GM12878 (cell line): ENCODE measurements at regions not wholly inside any gene's neighbourhood (a gene's known extent, or its start where the extent isn't known, plus 50 kb on each side); places are given as distances from the start of the nearest gene placed in this dataset.

ENCODE experiments used
- ATAC-seq: fragments of 200-7000 bp; cut with Tn5 transposase; 3 replicates; pipeline ENCODE4 v1.9.1; 2020; ENCODE audit warnings: mild to moderate bottlenecking, moderate library complexity
- BruUV-seq: library from RNA; stranded (reverse); fragments of 400-500 nt; replicated peaks from 2 replicates; lab custom pipeline; 2021; lab: Mats Ljungman, UMichigan
- CTCF ChIA-PET: fragments of 300-600 bp; sonication (Branson Sonifier 250); formaldehyde crosslinking; extraction: SDS; loops from one replicate; lab custom pipeline; 2021; ENCODE audit warnings: inconsistent platforms; lab: Yijun Ruan, JAX
- POLR2A ChIA-PET: fragments of 350-600 bp; formaldehyde crosslinking; extraction: SDS; loops from one replicate; lab custom pipeline; 2021; ENCODE audit warnings: inconsistent platforms; lab: Charles Lee
- RAD21 ChIA-PET: fragments of 300-600 bp; sonication (Branson Sonifier 250); formaldehyde crosslinking; loops from one replicate; lab custom pipeline; 2023; ENCODE audit warnings: antibody characterized with exemption; ENCODE audit not compliant: unreplicated experiment; lab: Charles Lee
- SMC1A ChIA-PET: fragments of 300-600 bp; sonication (Branson Sonifier 250); formaldehyde crosslinking; loops from one replicate; lab custom pipeline; 2023; ENCODE audit not compliant: unreplicated experiment, uncharacterized antibody; lab: Charles Lee
- DNase-seq: peaks from one replicate; pipeline ENCODE4 v3.0.0-alpha.2; 2011; ENCODE audit warnings: low read depth, low spot score
- FAIRE-seq: peaks from 3 replicates; lab custom pipeline; 2011; peaks lifted over from hg19 to GRCh38; lab: Jason Lieb, UNC
- H2AFZ ChIP-seq: 2 replicates; pipeline ENCODE4 v1.6.0; 2011; ENCODE audit warnings: low read depth, low read length, control low read depth; ENCODE audit not compliant: control insufficient read depth
- H3K27ac ChIP-seq: 2 replicates; pipeline ENCODE4 v1.5.1; 2011; ENCODE audit warnings: control low read depth; ENCODE audit not compliant: control insufficient read depth, insufficient read depth
- H3K27me3 ChIP-seq, 2 experiments: replicated peaks in 1 of 2; 2 replicates each; pipeline versions ENCODE4 v1.6.0 to v1.6.1; 2011; ENCODE audit warnings: low read length in 1 of 2; ENCODE audit not compliant: control insufficient read depth in 2 of 2, insufficient read depth in 2 of 2
- H3K36me3 ChIP-seq, 2 experiments: 2 replicates each; pipeline ENCODE4 v1.5.1; 2011; ENCODE audit warnings: low read length in 1 of 2; ENCODE audit not compliant: control insufficient read depth in 2 of 2, insufficient read depth in 2 of 2
- H3K4me1 ChIP-seq: 2 replicates; pipeline ENCODE4 v1.6.1; 2011; ENCODE audit warnings: mild to moderate bottlenecking, low read length, moderate library complexity, mixed read lengths; ENCODE audit not compliant: control insufficient read depth, insufficient read depth
- H3K4me2 ChIP-seq: 2 replicates; pipeline ENCODE4 v1.6.0; 2011; ENCODE audit warnings: control low read depth; ENCODE audit not compliant: control insufficient read depth, insufficient read depth
- H3K4me3 ChIP-seq: fragments of 200-600 bp; sonication (generic); 2 replicates; pipeline ENCODE4 v1.5.1; 2016
- H3K79me2 ChIP-seq: 2 replicates; pipeline ENCODE4 v1.6.0; 2011; ENCODE audit warnings: low read length; ENCODE audit not compliant: control insufficient read depth, insufficient read depth
- H3K9ac ChIP-seq: 2 replicates; pipeline ENCODE4 v1.8.0; 2011; ENCODE audit warnings: low read length, control low read depth, mixed read lengths; ENCODE audit not compliant: control insufficient read depth, insufficient read depth
- H3K9me3 ChIP-seq: replicated peaks from 3 replicates; pipeline ENCODE4 v1.5.1; 2011; ENCODE audit warnings: mild to moderate bottlenecking, low read length; ENCODE audit not compliant: control insufficient read depth, insufficient read depth
- H4K20me1 ChIP-seq: 2 replicates; pipeline ENCODE4 v1.6.0; 2011; ENCODE audit not compliant: control insufficient read depth, insufficient read depth
- CEBPB ChIP-seq, 2 experiments: fragments of 150-350 bp in 1 of 2; IDR thresholded peaks; 2 replicates each; pipeline ENCODE4 v1.6.1; 2012 to 2014; ENCODE audit warnings: low read depth in 2 of 2, low read length in 2 of 2, borderline replicate concordance in 1 of 2, inconsistent platforms in 1 of 2
- EZH2 ChIP-seq: IDR thresholded peaks from 2 replicates; pipeline ENCODE4 v1.6.1; 2012; ENCODE audit warnings: low read depth, mild to moderate bottlenecking, control low read depth, inconsistent platforms, low read length, borderline replicate concordance; ENCODE audit not compliant: control insufficient read depth
- FOS ChIP-seq: IDR thresholded peaks from 3 replicates; pipeline ENCODE4 v1.6.1; 2011; ENCODE audit warnings: borderline replicate concordance; ENCODE audit not compliant: insufficient read length; ENCODE audit errors: extremely low read depth
- FOXK2 ChIP-seq: fragments of 450-650 bp; IDR thresholded peaks from 2 replicates; pipeline ENCODE4 v1.6.1; 2017; ENCODE audit warnings: mild to moderate bottlenecking, moderate library complexity
- HDAC2 ChIP-seq: fragments of 200-600 bp; sonication (generic); IDR thresholded peaks from 2 replicates; pipeline ENCODE4 v1.6.1; 2017
- MTA3 ChIP-seq: IDR thresholded peaks from 2 replicates; pipeline ENCODE4 v1.6.1; 2012; ENCODE audit warnings: low read length, inconsistent platforms, borderline replicate concordance
- NR2F1 ChIP-seq: fragments of 450-650 bp; conservative IDR thresholded peaks from 2 replicates; pipeline ENCODE4 v1.6.1; 2017; ENCODE audit warnings: mild to moderate bottlenecking
- POLR2A ChIP-seq: IDR thresholded peaks from 2 replicates; pipeline ENCODE4 v1.6.1; 2011; ENCODE audit warnings: low read depth, mild to moderate bottlenecking, low read length
- YBX1 ChIP-seq: fragments of 450-650 bp; IDR thresholded peaks from 2 replicates; pipeline ENCODE4 v1.6.1; 2016; ENCODE audit warnings: antibody characterized with exemption
- YY1 ChIP-seq: IDR thresholded peaks from 2 replicates; pipeline ENCODE4 v1.6.1; 2011; ENCODE audit warnings: low read depth, mild to moderate bottlenecking, low read length
- ZNF622 ChIP-seq: fragments of 450-650 bp; IDR thresholded peaks from 2 replicates; pipeline ENCODE4 v1.6.1; 2017; ENCODE audit warnings: mild to moderate bottlenecking, inconsistent platforms
- WGBS: methylation state at CpG from one replicate; pipeline ENCODE4 v1.1.6; 2016; ENCODE audit warnings: low lambda C conversion rate; ENCODE audit not compliant: insufficient replicate concordance, insufficient coverage; ENCODE audit errors: missing lambda C conversion rate; 5-methylcytosine and 5-hydroxymethylcytosine counted together
- in situ Hi-C: fragments of 300-500 bp; cut with MboI; formaldehyde crosslinking; loops from 9 replicates; pipeline ENCODE4 v1.14.3; 2018; ENCODE audit warnings: mixed read lengths
- intact Hi-C: fragments of 100-400 bp; cut with micrococcal nuclease; formaldehyde crosslinking; loops from one replicate; pipeline ENCODE4 v1.14.2; 2022; ENCODE audit not compliant: unreplicated experiment
- TF ChIP-seq, protein P1 (sequence below): fragments of 450-650 bp; formaldehyde crosslinking; IDR thresholded peaks from 2 replicates; pipeline ENCODE4 v1.4.0; 2022; ENCODE audit warnings: mild to moderate bottlenecking, moderate library complexity

DNA sequence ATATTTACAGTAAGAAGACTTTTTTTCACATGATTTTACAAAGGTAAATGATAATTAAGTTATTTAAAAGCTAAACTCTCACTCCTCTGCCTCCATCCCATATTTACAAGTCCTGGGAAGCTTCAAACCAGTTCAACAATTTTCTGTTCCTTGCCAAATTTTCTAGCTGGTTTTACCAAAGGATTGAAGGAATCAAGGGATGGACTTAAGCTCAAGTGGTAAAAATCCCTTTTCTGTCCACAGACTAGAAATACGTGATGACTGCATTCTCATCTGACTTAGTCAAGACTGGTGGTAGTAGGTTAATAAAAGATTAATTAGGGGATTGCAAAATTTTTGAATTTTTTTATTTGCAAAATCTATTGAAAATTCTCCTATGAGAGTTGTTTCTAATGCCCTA, 297.3 kb downstream of the MTX2 start:
- CTCF ChIA-PET = interaction anchor here (1.9 to 2.1 kb wide), 2 partner anchors 12 to 111 kb away, joined by 4 to 10 read pairs; no protein-coding TSS in a partner anchor
- intact Hi-C loops (no loop called here), in situ Hi-C loops (no loop called here)
- Histone ChIP-seq H4K20me1 (no peaks in the 10 kb centered on the region), H3K9ac (no peak overlapping the region), H3K27ac (no peak overlapping the region), H2AFZ (no peak overlapping the region), H3K9me3 (no peaks in the 10 kb centered on the region), H3K27me3 (no peaks in the 10 kb centered on the region; a peak in 1 of 4 replicates), H3K4me2 (no peak overlapping the region), H3K4me1 (no peaks in the 10 kb centered on the region), H3K79me2 (no peaks in the 10 kb centered on the region), H3K4me3 (no peak overlapping the region), H3K36me3 (no peaks in the 10 kb centered on the region)
- FAIRE-seq (no peak), ATAC-seq (no peak), DNase-seq (no peak)
- WGBS = 38% methylated on average over 1 of the region's 1 CpG
- RAD21 ChIA-PET = interaction anchor here (1.4 kb wide), 1 partner anchor 12 kb away, joined by 5 read pairs; no protein-coding TSS in a partner anchor
- TF ChIP-seq MTA3 = no peak
- TF ChIP-seq EZH2 = no peak
- no peak for TF ChIP-seq CEBPB (IDR thresholded peaks at IDR 0.05; ENCODE audit: borderline replicate concordance in 1 of 2, low read depth in 2 of 2, low read length in 2 of 2)
- TF ChIP-seq YBX1 = no peak
- TF ChIP-seq NR2F1 = no peak
- no peak for TF ChIP-seq FOXK2
- TF ChIP-seq YY1 = no peak
- TF ChIP-seq POLR2A = no peak
- TF ChIP-seq, protein P1, sequence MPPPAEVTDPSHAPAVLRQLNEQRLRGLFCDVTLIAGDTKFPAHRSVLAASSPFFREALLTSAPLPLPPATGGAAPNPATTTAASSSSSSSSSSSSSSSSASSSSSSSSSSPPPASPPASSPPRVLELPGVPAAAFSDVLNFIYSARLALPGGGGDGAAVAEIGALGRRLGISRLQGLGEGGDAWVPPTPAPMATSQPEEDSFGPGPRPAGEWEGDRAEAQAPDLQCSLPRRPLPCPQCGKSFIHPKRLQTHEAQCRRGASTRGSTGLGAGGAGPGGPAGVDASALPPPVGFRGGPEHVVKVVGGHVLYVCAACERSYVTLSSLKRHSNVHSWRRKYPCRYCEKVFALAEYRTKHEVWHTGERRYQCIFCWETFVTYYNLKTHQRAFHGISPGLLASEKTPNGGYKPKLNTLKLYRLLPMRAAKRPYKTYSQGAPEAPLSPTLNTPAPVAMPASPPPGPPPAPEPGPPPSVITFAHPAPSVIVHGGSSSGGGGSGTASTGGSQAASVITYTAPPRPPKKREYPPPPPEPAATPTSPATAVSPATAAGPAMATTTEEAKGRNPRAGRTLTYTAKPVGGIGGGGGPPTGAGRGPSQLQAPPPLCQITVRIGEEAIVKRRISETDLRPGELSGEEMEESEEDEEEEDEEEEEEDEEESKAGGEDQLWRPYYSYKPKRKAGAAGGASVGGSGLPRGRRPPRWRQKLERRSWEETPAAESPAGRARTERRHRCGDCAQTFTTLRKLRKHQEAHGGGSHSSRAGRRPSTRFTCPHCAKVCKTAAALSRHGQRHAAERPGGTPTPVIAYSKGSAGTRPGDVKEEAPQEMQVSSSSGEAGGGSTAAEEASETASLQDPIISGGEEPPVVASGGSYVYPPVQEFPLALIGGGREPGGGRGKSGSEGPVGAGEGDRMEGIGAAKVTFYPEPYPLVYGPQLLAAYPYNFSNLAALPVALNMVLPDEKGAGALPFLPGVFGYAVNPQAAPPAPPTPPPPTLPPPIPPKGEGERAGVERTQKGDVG = no peak
- no peak for TF ChIP-seq FOS
- no peak for TF ChIP-seq ZNF622
- TF ChIP-seq HDAC2 = no peak
- POLR2A ChIA-PET = interaction anchor here (0.6 kb wide), 1 partner anchor 172 kb away, joined by 5 read pairs; no protein-coding TSS in a partner anchor
- BruUV-seq = no TSS peak
- SMC1A ChIA-PET = interaction anchor here (1.4 kb wide), 1 partner anchor 85 kb away, joined by 3 read pairs; no protein-coding TSS in a partner anchor
